PC-9 (cell line): ENCODE measurements at regions not wholly inside any gene's neighbourhood (a gene's known extent, or its start where the extent isn't known, plus 50 kb on each side); places are given as distances from the start of the nearest gene placed in this dataset.

Source experiments
- EZH2 ChIP-seq: fragments of 200-600 bp; sonication (generic); IDR thresholded peaks from 2 replicates; pipeline ENCODE4 v1.8.0; 2017; ENCODE audit warnings: antibody characterized with exemption, low read depth
- TF ChIP-seq, protein P1 (sequence below): fragments of 200-600 bp; sonication (generic); conservative IDR thresholded peaks from 2 replicates; pipeline ENCODE4 v1.6.1; 2017; ENCODE audit warnings: mixed run types, antibody characterized with exemption, mild to moderate bottlenecking, moderate library complexity

DNA sequence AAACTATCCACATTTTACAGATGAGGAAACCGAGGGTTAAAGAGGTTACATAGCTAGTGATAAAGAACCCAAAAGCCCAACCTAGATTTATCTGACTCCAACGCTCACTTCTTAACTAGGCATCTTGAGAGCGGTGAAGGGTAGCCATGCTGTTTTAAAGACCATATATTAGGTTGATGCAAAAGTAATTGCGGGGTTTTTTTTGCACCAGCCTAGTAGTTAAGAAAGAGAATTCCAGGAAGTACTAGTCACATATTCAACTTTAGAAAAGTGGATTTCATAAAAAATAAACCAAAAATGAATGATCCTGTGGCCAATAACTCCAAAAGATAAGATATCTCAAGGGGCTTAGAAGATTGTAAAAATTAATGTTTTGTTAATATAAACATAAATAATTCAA lies 162.1 kb downstream of the GLUL start:
- TF ChIP-seq, protein P1, sequence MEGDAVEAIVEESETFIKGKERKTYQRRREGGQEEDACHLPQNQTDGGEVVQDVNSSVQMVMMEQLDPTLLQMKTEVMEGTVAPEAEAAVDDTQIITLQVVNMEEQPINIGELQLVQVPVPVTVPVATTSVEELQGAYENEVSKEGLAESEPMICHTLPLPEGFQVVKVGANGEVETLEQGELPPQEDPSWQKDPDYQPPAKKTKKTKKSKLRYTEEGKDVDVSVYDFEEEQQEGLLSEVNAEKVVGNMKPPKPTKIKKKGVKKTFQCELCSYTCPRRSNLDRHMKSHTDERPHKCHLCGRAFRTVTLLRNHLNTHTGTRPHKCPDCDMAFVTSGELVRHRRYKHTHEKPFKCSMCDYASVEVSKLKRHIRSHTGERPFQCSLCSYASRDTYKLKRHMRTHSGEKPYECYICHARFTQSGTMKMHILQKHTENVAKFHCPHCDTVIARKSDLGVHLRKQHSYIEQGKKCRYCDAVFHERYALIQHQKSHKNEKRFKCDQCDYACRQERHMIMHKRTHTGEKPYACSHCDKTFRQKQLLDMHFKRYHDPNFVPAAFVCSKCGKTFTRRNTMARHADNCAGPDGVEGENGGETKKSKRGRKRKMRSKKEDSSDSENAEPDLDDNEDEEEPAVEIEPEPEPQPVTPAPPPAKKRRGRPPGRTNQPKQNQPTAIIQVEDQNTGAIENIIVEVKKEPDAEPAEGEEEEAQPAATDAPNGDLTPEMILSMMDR, result no peak
- TF ChIP-seq EZH2, result no peak
